C4-2B (cell line): ENCODE measurements at regions not wholly inside any gene's neighbourhood (a gene's known extent, or its start where the extent isn't known, plus 50 kb on each side); places are given as distances from the start of the nearest gene placed in this dataset.

ENCODE experiments used
- H3K27ac ChIP-seq: fragments of 450-650 bp; 2 replicates; pipeline ENCODE4 v1.5.1; 2017
- CTCF ChIP-seq: fragments of 450-650 bp; conservative IDR thresholded peaks from 2 replicates; pipeline ENCODE4 v1.5.1; 2017; ENCODE audit warnings: mild to moderate bottlenecking
- ZFX ChIP-seq: fragments of 450-650 bp; IDR thresholded peaks from 2 replicates; pipeline ENCODE4 v1.6.1; 2017

DNA sequence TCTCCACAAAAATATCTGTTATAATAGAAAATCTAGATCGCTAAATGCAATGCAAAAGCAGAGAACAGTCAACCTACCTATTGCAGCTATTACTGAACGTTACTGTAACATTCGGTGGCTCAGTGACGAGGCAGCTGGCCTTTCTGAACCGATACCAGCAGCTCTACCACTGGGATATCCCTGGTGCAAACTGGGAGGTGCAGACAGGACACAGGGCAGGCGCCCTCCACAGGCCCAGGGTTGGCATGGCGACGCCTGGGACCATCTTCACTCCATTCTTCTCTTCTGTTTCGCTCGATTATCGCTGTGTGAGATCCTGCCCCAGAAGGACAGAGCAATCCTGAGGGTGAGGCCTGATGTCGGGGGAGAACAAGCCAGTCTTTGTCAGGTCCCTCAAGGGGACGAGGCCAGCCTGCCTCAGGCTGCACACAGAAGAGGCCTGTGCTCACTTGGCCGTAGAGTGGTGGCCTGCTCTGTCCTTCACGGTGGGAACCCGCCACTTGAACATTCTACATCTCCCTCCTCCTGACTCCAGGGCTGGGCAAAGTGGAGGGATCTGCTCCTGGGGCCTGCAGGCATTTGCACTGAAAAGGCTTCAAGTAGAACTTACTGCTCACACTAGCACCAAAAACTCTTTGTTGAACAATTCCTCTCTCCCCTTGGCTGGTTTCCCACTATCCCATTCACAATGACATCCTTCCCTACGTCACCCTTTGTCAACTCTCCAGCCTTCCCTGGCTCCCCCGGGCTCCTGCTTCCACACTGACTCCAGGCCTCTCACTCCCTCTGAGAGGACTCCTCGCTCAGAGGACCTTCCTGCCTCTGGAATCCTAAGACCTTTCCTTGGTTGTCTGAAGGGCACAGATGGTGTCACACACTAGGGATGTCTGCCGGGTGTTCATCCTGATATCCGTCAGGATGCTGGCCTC is 49.7 kb downstream of the CYRIA start:
- TF ChIP-seq CTCF (no peak), ZFX (no peak)
- H3K27ac ChIP-seq, result peak overlapping the region; percentile 78

DNA sequence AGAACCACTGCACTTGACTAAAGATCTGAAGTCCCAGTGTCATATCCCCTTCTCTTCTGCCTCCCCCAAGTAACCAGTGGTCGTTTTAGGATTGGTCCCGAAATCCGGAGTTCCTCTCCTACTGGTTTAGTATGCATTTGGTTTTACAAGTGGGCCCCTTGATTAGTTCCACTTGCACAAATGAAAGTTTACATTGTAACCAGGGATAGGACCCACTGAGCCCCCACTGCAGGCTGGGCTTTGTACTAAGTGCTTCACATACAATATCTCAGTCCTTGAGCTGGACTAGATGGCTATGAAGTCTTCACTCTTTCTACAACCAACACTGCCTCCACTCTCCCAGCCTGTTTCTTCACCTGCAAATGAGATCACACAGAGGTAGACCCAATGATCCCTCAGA is 50.4 kb downstream of the CYRIA start:
- no peak overlapping the region; the same call in 1 of the 2 replicates for H3K27ac ChIP-seq
- TF ChIP-seq ZFX (no peak), CTCF (no peak)

DNA sequence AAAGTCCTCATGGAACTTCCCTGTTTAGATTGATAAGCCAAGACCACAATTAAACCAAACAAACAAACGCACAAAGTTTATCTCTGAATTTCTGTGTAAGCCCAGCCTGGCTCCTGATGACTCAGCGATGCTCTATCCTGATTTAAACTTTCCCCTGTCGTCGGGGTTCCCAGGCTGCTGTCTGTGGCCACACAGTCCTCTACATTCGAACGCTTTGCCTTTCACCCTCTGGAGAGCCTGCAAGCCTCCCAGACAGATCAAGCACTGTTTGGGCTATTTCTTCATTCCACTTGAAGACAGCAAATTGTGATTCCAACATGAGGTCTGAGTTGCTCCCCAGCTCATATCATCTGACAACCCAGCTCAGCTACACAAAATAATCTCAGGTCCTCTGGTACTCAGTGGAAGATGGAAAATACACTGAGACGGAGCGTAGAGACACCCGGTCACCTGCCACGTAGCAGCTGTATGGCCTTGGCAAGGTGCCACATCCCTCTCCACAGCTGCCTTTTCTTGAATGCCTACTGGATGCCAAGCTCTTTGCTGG is 51.2 kb downstream of the CYRIA start:
- TF ChIP-seq ZFX (no peak), CTCF (no peak)
- peak overlapping the region; percentile 60 for H3K27ac ChIP-seq

DNA sequence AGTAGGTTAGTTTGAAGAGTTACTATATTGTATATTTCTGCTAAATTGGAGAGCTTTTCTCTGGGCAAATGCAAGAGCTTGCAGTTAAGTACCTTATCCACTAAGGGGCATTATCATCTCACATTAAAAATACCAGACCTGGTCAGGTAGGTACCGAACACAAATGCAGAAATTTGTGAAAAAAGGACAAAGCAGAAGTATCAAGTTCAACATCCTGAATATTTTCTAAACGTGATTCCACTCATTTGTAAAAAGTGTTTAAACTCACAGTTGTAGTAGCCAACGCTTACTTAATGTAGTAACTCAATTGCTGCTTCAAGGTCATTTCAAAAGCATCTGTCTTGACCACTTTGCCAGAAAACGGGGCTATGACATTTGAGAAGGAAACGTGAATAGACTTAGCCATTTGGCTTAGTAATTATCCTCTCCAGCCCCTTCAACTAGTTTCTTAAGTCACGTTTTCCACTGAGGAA is 52.1 kb downstream of the CYRIA start:
- no peak for TF ChIP-seq ZFX
- peak; percentile 75 for TF ChIP-seq CTCF
- no peak overlapping the region for H3K27ac ChIP-seq

- TF ChIP-seq ZFX (no peak), CTCF (no peak)
- no peak overlapping the region for H3K27ac ChIP-seq
Measured at GRCh38 chr2:16612490-16612889, 53.1 kb downstream of the CYRIA start.

GRCh38 chr2:16609786-16610185 is 55.8 kb downstream of the CYRIA start:
- TF ChIP-seq ZFX (no peak), CTCF (no peak)
- H3K27ac ChIP-seq, result no peak overlapping the region
